ENCODE measurements at regions not wholly inside any gene's neighbourhood (a gene's known extent, or its start where the extent isn't known, plus 50 kb on each side); places are given as distances from the start of the nearest gene placed in this dataset.

- TF ChIP-seq CTCF (IDR thresholded peaks at IDR 0.05; ENCODE audit: low read depth, low read length, missing input control), result no peak
- TF ChIP-seq FOXA1 (IDR thresholded peaks at IDR 0.05), result no peak
- no peak for TF ChIP-seq MAX (IDR thresholded peaks at IDR 0.05)
- TF ChIP-seq REST (IDR thresholded peaks at IDR 0.05), result no peak
- TF ChIP-seq GABPA (IDR thresholded peaks at IDR 0.05 in 1 of 2, conservative IDR thresholded peaks at IDR 0.05 in 1 of 2), result no peak
- no peak for TF ChIP-seq TAF1 (conservative IDR thresholded peaks at IDR 0.05)
- TF ChIP-seq RXRA (IDR thresholded peaks at IDR 0.05), result no peak
- TF ChIP-seq EGR1 (IDR thresholded peaks at IDR 0.05; ENCODE audit: low read depth in 2 of 2), result no peak
- no peak for TF ChIP-seq ATF3 (IDR thresholded peaks at IDR 0.05)
- no peak for TF ChIP-seq RAD21 (IDR thresholded peaks at IDR 0.05)
- no peak for TF ChIP-seq YY1 (IDR thresholded peaks at IDR 0.05)
- TF ChIP-seq JUND (IDR thresholded peaks at IDR 0.05), result no peak
- no peak for TF ChIP-seq NR2F2 (IDR thresholded peaks at IDR 0.05)
Measured at GRCh38 chr14:87833026-87833425, 160.0 kb downstream of the GALC start.
